Ovary (tissue), 3 donors: ENCODE measurements at regions not wholly inside any gene's neighbourhood (a gene's known extent, or its start where the extent isn't known, plus 50 kb on each side); places are given as distances from the start of the nearest gene placed in this dataset.

Source experiments
- EP300 ChIP-seq: sonication (generic); formaldehyde crosslinking; IDR thresholded peaks from one replicate; pipeline ENCODE4 v1.6.1; 2017; ENCODE audit warnings: antibody characterized with exemption
- TF ChIP-seq, protein P1 (sequence below), 3 donors: fragments of 450-650 bp in 2 of 3; fragments of 200-600 bp in 1 of 3; IDR thresholded peaks; one replicate each; pipeline versions ENCODE4 v1.5.1 to v1.8.0; 2016 to 2022; ENCODE audit warnings: antibody characterized with exemption in 3 of 3, mild to moderate bottlenecking in 1 of 3
- donor health status: DM: no; HTN: no; CAD: no.

DNA sequence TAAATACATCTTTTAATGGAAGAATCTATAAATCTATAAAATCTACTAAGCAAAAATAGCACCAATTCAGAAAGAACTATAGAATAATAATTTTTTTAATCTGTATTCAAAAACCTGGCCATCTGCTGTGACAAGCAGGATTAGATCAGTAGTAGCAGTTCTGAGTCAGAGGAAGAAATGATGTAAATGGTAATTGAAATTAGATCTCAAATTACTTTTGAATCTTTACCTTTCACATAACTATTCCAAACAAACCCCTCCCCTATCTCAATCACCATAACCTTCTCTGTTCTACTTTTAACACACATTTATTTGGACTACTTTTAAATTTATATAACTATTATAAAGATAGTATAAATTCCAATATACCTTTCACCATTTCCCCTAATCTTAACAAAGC is 727.8 kb upstream of the FAM174A start:
- TF ChIP-seq, protein P1, sequence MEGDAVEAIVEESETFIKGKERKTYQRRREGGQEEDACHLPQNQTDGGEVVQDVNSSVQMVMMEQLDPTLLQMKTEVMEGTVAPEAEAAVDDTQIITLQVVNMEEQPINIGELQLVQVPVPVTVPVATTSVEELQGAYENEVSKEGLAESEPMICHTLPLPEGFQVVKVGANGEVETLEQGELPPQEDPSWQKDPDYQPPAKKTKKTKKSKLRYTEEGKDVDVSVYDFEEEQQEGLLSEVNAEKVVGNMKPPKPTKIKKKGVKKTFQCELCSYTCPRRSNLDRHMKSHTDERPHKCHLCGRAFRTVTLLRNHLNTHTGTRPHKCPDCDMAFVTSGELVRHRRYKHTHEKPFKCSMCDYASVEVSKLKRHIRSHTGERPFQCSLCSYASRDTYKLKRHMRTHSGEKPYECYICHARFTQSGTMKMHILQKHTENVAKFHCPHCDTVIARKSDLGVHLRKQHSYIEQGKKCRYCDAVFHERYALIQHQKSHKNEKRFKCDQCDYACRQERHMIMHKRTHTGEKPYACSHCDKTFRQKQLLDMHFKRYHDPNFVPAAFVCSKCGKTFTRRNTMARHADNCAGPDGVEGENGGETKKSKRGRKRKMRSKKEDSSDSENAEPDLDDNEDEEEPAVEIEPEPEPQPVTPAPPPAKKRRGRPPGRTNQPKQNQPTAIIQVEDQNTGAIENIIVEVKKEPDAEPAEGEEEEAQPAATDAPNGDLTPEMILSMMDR (IDR thresholded peaks at IDR 0.05): no peak
- TF ChIP-seq EP300: no peak
